ENCODE measurements at regions not wholly inside any gene's neighbourhood (a gene's known extent, or its start where the extent isn't known, plus 50 kb on each side); places are given as distances from the start of the nearest gene placed in this dataset.
"Not testable (repeated sequence)": the region's sequence is repeated elsewhere in the genome, so short reads cannot be mapped to it uniquely, and the experiment has no call there.

DNA sequence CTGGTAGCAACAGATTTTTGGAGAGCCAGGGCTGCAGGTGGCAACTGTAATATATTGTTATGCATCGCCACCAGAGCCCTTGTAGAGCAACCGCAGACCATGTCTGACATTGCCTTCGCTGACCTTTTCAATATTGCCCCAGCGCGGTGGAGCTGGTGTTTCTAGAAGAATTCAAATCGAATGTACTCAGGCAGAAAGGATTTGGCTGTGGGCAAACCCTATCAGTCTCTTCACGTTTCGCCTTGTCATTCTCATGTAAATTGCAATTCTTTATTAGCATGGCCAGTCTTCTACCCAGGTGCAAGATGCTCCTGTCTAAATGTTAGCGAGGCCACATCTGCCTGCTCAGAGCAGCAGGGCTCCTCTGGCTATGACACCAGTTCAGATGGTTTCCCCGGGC is 490.2 kb upstream of the AUTS2 start:
- DNase-seq (ENCODE audit: insufficient read length, low spot score) = no peak
- FAIRE-seq = no peak
- no peak for TF ChIP-seq POLR2A (IDR thresholded peaks at IDR 0.05; ENCODE audit: low read depth, low read length)

DNA sequence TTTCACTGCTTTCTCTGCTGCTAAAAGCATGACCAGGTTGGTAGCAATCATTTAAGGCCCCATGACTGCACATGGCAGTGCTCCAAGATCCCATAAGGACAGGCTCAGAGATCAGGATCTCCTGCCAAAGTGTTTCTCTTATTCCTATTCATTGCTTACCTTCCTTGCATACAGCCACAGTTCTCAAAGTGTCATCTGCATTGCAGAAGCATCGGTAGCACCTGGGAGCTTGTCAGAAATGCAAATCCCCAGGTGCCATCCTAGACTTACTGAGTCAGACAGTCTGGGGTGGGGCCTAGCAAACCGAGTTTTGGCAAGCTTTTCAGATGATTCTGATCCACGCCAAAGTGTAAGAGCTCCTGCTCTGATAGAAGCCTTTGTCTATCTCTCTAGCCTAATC is 489.0 kb upstream of the AUTS2 start:
- no peak for DNase-seq (ENCODE audit: insufficient read length, low spot score)
- TF ChIP-seq POLR2A (IDR thresholded peaks at IDR 0.05; ENCODE audit: low read depth, low read length) = no peak
- FAIRE-seq = no peak

DNA sequence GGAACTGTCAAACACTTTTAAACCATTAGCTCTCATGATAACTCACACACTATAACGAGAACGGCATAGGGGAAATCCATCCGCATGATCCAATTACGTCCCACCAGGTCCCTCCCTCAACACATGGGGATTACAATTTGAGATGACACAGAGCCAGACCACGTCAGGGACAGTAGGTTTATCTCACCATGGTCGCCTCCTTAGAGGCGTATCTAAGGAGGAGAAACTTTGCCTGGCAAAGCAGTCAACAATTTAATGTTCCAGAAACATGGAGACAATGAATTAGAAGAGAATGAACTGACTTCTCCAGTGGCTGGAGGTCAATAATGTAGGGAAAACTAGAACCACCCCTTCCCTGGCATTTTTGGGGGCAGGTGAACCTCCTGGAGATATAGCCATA is 488.4 kb upstream of the AUTS2 start:
- DNase-seq (ENCODE audit: insufficient read length, low spot score) = no peak
- no peak for FAIRE-seq
- no peak for TF ChIP-seq POLR2A (IDR thresholded peaks at IDR 0.05; ENCODE audit: low read depth, low read length)

DNA sequence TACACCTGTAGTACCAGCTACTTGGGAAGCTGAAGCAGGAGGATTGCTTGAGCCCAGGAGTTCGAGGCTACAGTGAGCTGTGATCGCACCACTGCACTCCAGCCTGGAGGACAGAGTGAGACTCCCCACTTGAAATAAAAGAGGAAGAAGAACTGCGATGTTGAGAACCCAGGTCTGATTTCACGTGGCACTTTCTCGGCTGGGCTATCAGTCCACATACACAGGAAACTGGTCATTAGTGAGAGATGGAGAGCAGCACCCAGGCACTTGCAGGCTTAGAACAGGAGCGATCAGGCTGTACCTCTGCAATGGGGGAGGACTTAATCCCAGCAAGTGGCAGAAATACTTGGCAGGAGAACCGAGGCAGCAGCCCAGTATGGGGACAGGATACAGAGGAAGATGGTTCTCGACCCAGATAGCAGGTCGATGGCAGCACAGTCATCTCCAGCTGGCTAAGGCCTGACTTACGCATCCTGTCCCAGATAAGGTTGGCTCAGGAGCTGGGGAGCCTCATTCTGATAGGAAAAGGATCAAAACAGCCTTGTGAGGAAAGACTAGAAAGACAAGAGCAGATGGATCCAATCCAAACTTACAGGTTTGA is 487.7 kb upstream of the AUTS2 start:
- FAIRE-seq (no peak), DNase-seq (ENCODE audit: insufficient read length, low spot score) (no peak)
- no peak for TF ChIP-seq POLR2A (IDR thresholded peaks at IDR 0.05; ENCODE audit: low read depth, low read length)

DNA sequence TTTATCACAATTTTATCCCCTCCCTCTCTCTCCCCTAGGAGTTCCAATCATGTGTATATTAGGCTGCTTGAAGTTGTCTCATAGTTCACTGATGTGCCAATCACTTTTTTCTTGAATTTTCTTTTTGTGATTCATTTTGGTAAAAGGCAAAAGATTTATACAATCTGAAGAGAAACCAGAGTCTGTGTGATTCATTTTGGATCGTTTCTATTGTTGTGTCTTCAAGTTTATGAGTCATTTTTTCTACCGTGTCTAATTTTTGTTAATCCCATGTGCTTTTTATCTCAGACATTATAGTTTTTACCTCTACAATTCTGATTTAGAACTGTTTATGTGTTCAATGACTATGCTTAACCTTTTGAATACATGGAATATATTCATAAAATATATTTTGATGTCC is 483.9 kb upstream of the AUTS2 start:
- DNase-seq (ENCODE audit: insufficient read length, low spot score) = no peak
- TF ChIP-seq POLR2A (IDR thresholded peaks at IDR 0.05; ENCODE audit: low read depth, low read length) = no peak
- no peak for FAIRE-seq

DNA sequence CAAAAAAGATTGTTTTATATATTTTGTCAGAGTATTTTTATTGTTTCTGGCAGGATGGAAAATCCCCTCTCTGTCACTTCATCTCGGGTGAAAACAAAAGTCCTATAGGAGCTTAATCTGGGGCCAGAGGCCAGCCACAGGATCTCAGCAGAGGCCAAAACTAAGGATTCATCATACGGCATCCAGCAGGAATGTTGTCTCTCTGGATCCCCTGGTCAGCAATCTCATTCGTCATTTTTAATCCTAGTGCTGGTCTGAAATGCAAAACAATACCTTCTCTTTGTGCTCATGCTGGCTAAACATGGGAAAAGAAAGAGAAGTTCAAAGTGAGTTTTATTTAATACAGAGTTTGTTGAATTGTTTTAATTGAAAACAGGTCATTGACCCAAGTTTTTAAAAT is 482.5 kb upstream of the AUTS2 start:
- DNase-seq (ENCODE audit: insufficient read length, low spot score) = no peak
- no peak for TF ChIP-seq POLR2A (IDR thresholded peaks at IDR 0.05; ENCODE audit: low read depth, low read length)

DNA sequence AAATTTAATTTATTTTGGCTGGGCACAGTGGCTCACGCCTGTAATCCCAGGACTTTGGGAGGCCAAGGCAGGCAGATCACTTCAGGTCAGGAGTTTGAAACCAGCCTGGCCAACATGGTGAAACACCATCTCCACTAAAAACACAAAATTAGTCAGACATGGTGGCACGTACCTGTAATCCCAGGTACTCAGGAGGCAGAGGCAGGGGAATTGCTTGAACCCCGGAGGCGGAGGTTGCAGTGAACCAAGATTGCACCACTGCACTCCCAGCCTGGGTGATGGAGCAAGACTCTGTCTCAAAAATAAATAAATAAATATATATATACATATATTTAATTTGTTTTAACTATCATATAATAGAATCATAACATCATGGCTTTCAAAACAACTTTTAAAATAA is 482.1 kb upstream of the AUTS2 start:
- DNase-seq (ENCODE audit: insufficient read length, low spot score); FAIRE-seq: not testable (repeated sequence)

More for the DNA sequence above, 482.5 kb upstream of the AUTS2 start:
- FAIRE-seq = no peak

DNA sequence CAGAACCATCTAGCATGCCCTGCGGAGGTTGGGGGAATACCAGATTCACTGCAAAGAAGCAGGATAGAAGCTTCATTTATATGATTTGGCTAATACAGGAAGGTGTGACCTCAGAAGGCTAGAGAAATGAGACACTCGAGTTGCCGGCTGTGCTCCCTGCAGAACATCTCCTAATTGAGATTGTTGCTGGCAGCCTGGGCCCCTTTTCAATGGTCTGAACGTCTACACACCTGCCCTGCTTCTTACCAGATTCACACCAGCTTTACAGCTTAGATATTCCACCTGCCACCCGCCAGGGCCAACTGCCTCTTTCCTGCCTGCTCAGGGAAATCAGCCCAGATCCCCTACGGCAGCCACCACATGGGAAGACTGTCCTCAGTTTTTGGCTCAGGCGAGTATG is 475.3 kb upstream of the AUTS2 start:
- no peak for TF ChIP-seq POLR2A (IDR thresholded peaks at IDR 0.05; ENCODE audit: low read depth, low read length)
- DNase-seq (ENCODE audit: insufficient read length, low spot score) = no peak
- FAIRE-seq = no peak

DNA sequence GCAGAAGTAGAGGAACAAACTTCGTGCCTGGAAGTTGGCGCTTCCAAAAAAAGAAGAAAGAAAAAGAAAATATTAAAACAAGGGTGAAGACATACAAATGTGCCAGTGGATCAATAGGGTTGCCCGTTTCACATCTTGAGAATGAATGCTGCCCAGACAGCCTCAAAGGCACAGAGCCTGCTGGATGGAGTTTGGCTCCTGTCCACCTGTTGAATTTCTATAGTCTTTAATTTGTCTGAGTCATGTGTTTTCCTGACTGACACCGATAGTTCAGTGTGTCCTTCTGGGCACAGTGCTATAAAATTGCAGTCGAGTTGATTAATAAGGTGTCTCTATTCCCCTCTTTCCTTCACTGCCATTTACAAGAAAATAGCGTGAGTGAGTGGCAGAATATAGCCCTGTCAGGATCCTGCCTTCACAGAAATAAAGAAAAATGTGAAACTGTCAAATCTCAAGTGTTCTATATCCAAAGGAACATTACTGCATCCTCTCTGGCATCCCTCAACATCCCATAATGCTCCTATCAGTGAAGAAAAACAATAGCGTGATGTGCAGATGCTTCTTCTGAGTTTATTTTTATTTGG is 471.3 kb upstream of the AUTS2 start:
- FAIRE-seq = no peak
- TF ChIP-seq POLR2A (IDR thresholded peaks at IDR 0.05; ENCODE audit: low read depth, low read length) = no peak
- no peak for DNase-seq (ENCODE audit: insufficient read length, low spot score)

DNA sequence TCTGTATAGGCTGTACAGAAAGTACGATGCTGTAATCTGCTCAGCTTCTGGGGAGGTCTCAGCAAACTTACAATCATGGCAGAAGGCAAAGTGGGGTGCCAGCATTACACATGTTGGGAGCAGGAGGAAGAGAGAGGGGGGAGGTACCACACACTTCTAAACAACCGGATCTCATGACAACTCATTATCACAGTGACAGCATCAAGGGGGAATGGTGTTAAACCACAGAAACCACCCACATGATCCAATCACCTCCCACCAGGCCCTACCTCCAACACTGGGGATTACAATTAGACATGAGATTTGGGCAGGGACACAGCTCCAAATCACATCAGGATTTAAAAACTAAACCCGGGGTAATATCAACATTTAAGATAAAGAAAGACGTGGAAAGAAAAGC is 468.8 kb upstream of the AUTS2 start:
- TF ChIP-seq POLR2A (IDR thresholded peaks at IDR 0.05; ENCODE audit: low read depth, low read length) = no peak
- FAIRE-seq (no peak), DNase-seq (ENCODE audit: insufficient read length, low spot score) (no peak)

DNA sequence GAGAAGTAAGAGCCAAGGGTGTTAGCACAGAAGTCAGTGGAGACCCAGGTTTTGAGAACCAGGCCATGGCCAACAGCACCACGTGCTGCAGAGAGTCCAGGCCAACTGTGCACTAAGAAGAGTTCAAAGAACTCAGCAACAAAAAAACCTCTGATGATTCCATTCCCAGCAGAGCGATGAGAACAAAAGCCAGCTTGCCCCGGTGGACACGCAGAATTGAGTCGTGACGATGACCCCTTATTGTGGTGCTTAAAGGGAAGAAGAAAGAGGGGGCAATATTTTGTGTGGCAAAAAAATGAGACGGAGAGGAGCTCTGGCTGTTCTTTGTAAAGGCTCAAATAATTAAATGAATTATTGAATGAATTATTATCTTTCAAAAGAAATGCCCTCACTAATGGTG is 468.3 kb upstream of the AUTS2 start:
- FAIRE-seq (no peak), DNase-seq (ENCODE audit: insufficient read length, low spot score) (no peak)
- no peak for TF ChIP-seq POLR2A (IDR thresholded peaks at IDR 0.05; ENCODE audit: low read depth, low read length)

DNA sequence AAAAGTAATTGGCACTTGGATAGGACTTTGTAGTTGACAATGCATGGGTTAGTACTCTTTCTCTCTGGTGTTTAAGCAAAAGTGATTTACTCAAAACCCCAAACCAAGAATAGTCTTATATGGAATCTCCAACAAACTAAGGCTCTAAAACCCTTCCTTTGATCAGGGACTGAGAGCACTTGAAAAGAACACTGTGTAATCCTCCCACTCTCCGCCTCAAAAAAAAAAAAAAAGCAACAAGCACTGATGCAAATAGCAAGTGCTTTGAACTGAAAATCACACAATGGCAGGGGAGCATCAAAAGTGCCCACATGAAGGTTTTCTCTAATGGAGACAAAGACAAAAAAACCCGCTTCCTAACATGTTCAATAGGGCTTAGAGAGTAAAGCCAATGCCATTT is 467.9 kb upstream of the AUTS2 start:
- TF ChIP-seq POLR2A (IDR thresholded peaks at IDR 0.05; ENCODE audit: low read depth, low read length) = no peak
- no peak for FAIRE-seq
- DNase-seq (ENCODE audit: insufficient read length, low spot score) = no peak

DNA sequence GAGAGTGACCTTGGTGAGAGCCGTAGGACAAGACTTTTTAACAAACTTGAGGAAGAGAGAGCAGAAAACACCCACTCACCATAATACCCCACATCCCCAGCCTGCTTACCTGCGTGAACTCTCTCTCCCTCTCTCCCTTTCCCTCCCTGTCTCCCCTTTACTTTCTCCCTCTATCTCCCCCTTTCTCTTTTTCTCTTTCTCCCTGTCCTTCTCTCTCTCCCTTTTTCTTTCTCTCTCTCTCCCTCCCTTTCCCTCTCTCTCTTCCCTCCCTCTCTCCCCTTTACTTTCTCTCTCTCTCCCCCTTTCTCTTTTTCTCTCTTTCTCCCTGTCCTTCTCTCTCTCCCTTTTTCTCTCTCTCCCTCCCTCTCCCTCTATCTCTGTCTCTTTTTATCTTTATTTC is 464.0 kb upstream of the AUTS2 start:
- DNase-seq (ENCODE audit: insufficient read length, low spot score) (no peak), FAIRE-seq (no peak)
- no peak for TF ChIP-seq POLR2A (IDR thresholded peaks at IDR 0.05; ENCODE audit: low read depth, low read length)

DNA sequence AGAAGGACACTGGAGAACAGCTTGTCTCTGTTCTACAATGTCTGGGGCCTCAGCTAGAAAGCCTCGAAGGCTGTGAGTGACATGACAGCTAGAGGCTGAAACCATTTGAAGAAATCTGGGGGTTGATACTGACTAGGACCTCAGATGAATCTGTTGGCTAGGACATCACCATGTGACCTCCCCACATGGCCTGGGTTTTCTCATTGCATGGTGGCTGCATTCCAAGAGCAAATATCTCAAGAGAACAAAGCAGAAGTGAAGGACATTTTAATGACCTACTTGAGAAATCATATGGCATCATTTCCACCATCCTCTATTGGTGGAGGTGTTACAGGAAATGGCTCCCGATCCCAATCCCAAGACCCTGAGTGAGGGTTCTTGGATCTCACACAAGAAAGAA is 450.6 kb upstream of the AUTS2 start:
- no peak for TF ChIP-seq POLR2A (IDR thresholded peaks at IDR 0.05; ENCODE audit: low read depth, low read length)
- DNase-seq (ENCODE audit: insufficient read length, low spot score) = no peak
- FAIRE-seq = no peak

DNA sequence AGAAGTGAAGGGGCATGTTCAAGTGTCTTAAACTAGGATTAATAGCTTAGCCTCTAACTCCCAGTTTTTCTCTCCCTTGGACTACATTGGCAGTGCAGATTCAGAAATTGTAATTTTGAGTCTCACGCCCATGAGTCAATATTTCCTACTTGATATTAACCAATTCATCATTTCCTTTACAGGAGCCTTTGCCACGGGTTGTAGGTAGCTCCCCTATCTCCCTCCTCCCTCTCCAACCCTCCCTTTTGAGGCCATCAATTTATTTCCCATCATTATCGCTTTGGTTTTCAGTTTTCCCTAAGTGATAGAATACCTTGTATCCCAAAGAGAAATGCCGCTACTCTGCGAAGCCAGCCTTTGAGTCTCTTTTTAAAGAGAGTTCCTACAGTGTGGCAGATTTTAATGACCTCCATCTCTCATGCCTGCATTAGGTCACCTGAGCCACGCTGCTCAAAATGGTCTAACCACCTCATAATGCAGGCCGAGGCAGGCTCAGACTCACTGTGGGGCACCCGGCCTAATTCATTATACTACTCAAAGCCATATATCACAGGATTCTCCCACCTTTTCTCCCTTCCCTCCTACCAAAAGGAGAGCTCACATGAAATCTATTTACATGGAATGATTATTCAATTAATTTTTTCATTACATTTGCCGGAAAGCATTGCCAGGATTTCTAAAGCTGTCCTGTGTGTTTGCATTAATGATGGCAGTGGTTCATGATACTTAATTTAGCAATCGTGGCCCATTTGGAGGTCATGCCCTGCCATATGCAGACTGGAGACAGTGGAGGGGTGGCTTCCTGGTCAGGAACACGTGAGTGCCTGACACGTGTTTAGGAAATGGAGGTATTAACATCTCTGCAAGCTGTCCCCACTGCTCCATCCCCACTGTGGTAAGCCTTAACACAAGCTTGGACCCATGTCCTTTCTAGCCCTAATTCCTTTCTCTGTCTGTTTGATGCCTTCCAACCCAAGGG is 448.2 kb upstream of the AUTS2 start:
- no peak for FAIRE-seq
- no peak for DNase-seq (ENCODE audit: insufficient read length, low spot score)
- no peak for TF ChIP-seq POLR2A (IDR thresholded peaks at IDR 0.05; ENCODE audit: low read depth, low read length)

Data from H54 (cell line).